Heart right ventricle (tissue), 16 donors: ENCODE measurements at regions not wholly inside any gene's neighbourhood (a gene's known extent, or its start where the extent isn't known, plus 50 kb on each side); places are given as distances from the start of the nearest gene placed in this dataset.

Source experiments
- ATAC-seq, 8 donors: fragments of 200-7000 bp; cut with Tn5 transposase; one replicate each; pipeline ENCODE4 v1.9.1; 2020; ENCODE audit warnings: mild to moderate bottlenecking in 8 of 8, moderate library complexity in 8 of 8, moderate number of reproducible peaks in 1 of 8
- DNase-seq, 2 donors: peaks; one replicate each; pipeline ENCODE4 v3.0.0-alpha.2; 2020
- H3K27ac ChIP-seq, 10 donors: fragments of 200-600 bp; sonication (generic) in 2 of 10; one replicate each; pipeline versions ENCODE4 v1.5.0 to v1.8.0; 2020 to 2022; ENCODE audit warnings: mild to moderate bottlenecking in 3 of 10
- H3K27me3 ChIP-seq, 7 donors: fragments of 200-600 bp; one replicate each; pipeline ENCODE4 v1.8.0; 2021 to 2022; ENCODE audit warnings: mild to moderate bottlenecking in 2 of 7
- H3K36me3 ChIP-seq, 9 donors: fragments of 200-600 bp; sonication (generic) in 1 of 9; one replicate each; pipeline versions ENCODE4 v1.5.0 to v1.8.0; 2020 to 2022; ENCODE audit warnings: mild to moderate bottlenecking in 2 of 9
- H3K4me1 ChIP-seq, 9 donors: fragments of 200-600 bp; sonication (generic) in 1 of 9; one replicate each; pipeline versions ENCODE4 v1.5.0 to v1.8.0; 2020 to 2022; ENCODE audit warnings: mild to moderate bottlenecking in 4 of 9
- H3K4me3 ChIP-seq, 10 donors: fragments of 200-600 bp; sonication (generic) in 2 of 10; one replicate each; pipeline versions ENCODE4 v1.5.0 to v1.8.0; 2020 to 2022; ENCODE audit warnings: mild to moderate bottlenecking in 7 of 10, moderate library complexity in 2 of 10
- H3K9me3 ChIP-seq, 11 donors: fragments of 200-600 bp in 10 of 11; sonication (generic) in 2 of 11; one replicate each; pipeline versions ENCODE4 v1.5.0 to v1.8.0; 2013 to 2022; ENCODE audit warnings: mild to moderate bottlenecking in 2 of 11, control low read depth in 1 of 11, moderate library complexity in 1 of 11
- CTCF ChIP-seq, 9 donors: fragments of 200-600 bp; sonication (generic) in 2 of 9; IDR thresholded peaks; one replicate each; pipeline versions ENCODE4 v1.5.0 to v1.8.0; 2021 to 2022; ENCODE audit warnings: antibody characterized with exemption in 9 of 9, mild to moderate bottlenecking in 5 of 9, moderate library complexity in 1 of 9
- WGBS, 2 donors: extraction: QIAGEN DNeasy Blood & Tissue Kit; methylation state at CpG; one replicate each; pipeline ENCODE4 v1.1.7; 2013; ENCODE audit warnings: inconsistent platforms in 1 of 2; 5-methylcytosine and 5-hydroxymethylcytosine counted together
- intact Hi-C, 10 donors: fragments of 100-400 bp; cut with DNase I; formaldehyde crosslinking; loops; one replicate each; pipeline versions ENCODE4 v1.11.1 to v1.14.2; 2022
- donor health status: Arrhythmogenic right ventricular cardiomyopathy.
- donor health status: ischemic (EF 13 %, LVEDD 7.1; RV severe dilation, severe dysfunction).
- donor health status: healthy with polysubstance abuse.
- donor health status: DM: no; HTN: yes; CAD: no.
- donor health status: DM: no; HTN: no; CAD: no.
- donor health status: ischemic (EF 25% LVEDD 6.9; RV normal size, moderate dysfunction).
- donor health status: ischemic (EF 25% LVEDD 5.7; RV mildly dilated, moderate dysfunction).
- donor health status: healthy.
- donor health status: DM: yes; HTN: yes; CAD: no.
- donor health status: Ischemic cardiomyopathy.
- donor health status: ischemic (EF 35%, LVEDD 5.7; RV mildly dilated, moderate dysfunction).
- donor health status: nonischemic (EF 11% LVEDD 7.7; RV severe dilation, severe dysfunction).
- donor health status: DM: yes; HTN: yes; CAD: no.
- donor health status: PGD.
- donor health status: ischemic (EF 29% LVEDD 5.4; RV normal size, mild dysfunction).
- donor health status: nonischemic (EF 23%, LVEDD 6.1; RV moderate dilation, normal function).

GRCh38 chr6:138571585-138572166, 72.4 kb upstream of the NHSL1 start:
- Histone ChIP-seq H3K9me3 (no peaks in the 10 kb centered on the region), H3K36me3 (no peaks in the 10 kb centered on the region), H3K4me3 (peak overlapping the region; percentile 10 to 64 (median 48)), H3K27ac (peak overlapping the region in 9 of 10 donors; percentile 41 to 78 (median 69)), H3K4me1 (peaks cover 0 to 24% (median 7%) of the 10 kb centered on the region in 9 donors), H3K27me3 (peaks cover 0 to 27% (median 0%) of the 10 kb centered on the region in 7 donors)
- intact Hi-C loops = loop anchor here in 3 of 10 donors (2.0 to 5.0 kb wide), 2 partner anchors 27 to 54 kb away; no protein-coding TSS in a partner anchor
- ATAC-seq = peak in 4 of 8 donors; percentile 49 to 59 (median 51)
- TF ChIP-seq CTCF (IDR thresholded peaks at IDR 0.05) = no peak
- DNase-seq = no peak
- 17 to 18% methylated on average over 15 of the region's 15 CpGs for WGBS, 2 donors

- TF ChIP-seq CTCF (IDR thresholded peaks at IDR 0.05) = no peak
- 3 to 5% methylated on average over 19 of the region's 19 CpGs for WGBS, 2 donors
- intact Hi-C loops = loop anchor here in 2 of 10 donors (5.0 kb wide), 1 partner anchor 55 kb away; no protein-coding TSS in a partner anchor
- Histone ChIP-seq H3K36me3 (no peaks in the 10 kb centered on the region), H3K4me1 (peaks cover 0 to 31% (median 8%) of the 10 kb centered on the region in 9 donors), H3K9me3 (no peaks in the 10 kb centered on the region), H3K27me3 (peaks cover 0 to 27% (median 0%) of the 10 kb centered on the region in 7 donors), H3K27ac (peak overlapping the region in 9 of 10 donors; percentile 41 to 78 (median 69)), H3K4me3 (peak overlapping the region; percentile 4 to 64 (median 48))
- ATAC-seq (peak; percentile 84 to 94 (median 90)), DNase-seq (peak; percentile 48 to 79)
Measured at GRCh38 chr6:138572167-138572875, 73.0 kb upstream of the NHSL1 start.

GRCh38 chr6:138572885-138573284, 73.6 kb upstream of the NHSL1 start:
- ATAC-seq = no peak
- WGBS, 2 donors = 53 to 63% methylated on average over 6 of the region's 6 CpGs

More at GRCh38 chr6:138572885-138573284, 73.6 kb upstream of the NHSL1 start:
- H3K9me3 ChIP-seq = no peaks in the 10 kb centered on the region
- H3K4me3 ChIP-seq = peak overlapping the region in 1 of 10 donors; percentile 53
- peak overlapping the region in 2 of 10 donors; percentile 77 to 78 for H3K27ac ChIP-seq
- intact Hi-C loops = loop anchor here in 2 of 10 donors (5.0 kb wide), 1 partner anchor 56 kb away; no protein-coding TSS in a partner anchor
- no peak for TF ChIP-seq CTCF (IDR thresholded peaks at IDR 0.05)
- peaks cover 0 to 27% (median 0%) of the 10 kb centered on the region in 7 donors for H3K27me3 ChIP-seq
- H3K4me1 ChIP-seq = peaks cover 0 to 36% (median 9%) of the 10 kb centered on the region in 9 donors
- no peaks in the 10 kb centered on the region for H3K36me3 ChIP-seq
- no peak for DNase-seq
